ENCODE measurements at regions not wholly inside any gene's neighbourhood (a gene's known extent, or its start where the extent isn't known, plus 50 kb on each side); places are given as distances from the start of the nearest gene placed in this dataset.

DNA sequence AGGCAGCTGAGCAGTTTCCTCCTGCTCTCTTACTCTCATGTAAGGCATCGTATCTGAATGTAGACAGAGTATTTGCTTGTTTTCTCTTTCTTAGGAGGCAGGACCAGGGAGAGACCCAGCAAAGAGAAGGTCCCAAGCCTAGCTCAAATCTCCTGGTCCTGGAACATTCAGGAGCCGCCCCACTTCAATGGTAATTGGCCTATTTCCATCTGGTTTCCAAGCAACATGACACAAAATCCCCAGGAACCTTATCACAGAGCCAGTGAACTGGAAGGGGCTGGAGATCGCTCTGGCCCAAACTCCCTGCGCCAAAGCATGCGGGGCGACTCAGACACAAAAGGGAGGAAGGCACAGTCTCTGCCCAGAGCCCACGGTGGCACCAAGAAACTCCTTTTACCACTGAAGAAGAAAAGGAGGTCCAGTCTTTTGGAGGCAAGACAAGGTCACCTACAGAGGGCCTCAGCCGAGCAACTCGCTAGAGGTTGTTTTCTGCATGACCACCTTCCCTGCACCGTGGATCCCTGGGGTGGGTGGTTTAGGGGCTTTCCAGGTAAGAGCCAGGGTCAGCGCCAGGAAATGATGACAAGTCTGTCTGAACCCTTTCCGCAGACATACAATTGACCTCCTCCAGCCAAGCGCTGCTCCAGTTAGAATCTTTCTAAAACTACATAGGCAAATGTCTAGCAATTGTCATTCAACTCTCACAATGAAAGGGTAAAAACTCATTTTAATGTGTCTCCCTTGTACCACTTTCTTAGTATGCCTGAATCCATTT lies 394.7 kb downstream of the SOX9 start:
- ATAC-seq (no peak), DNase-seq (no peak)
- H3K36me3 Mint-ChIP-seq (ENCODE audit: low read depth): no peaks in the 10 kb centered on the region
- POLR2A ChIA-PET: no interaction called here
- H3K4me1 Mint-ChIP-seq (ENCODE audit: low read depth): no peaks in the 10 kb centered on the region
- CTCF ChIA-PET: no interaction called here
- no peak overlapping the region for H3K27ac Mint-ChIP-seq
- peaks cover 7% of the 10 kb centered on the region for H3K27me3 Mint-ChIP-seq (ENCODE audit: low read depth)
- H3K9me3 Mint-ChIP-seq (ENCODE audit: insufficient read depth): no peaks in the 10 kb centered on the region
- H3K4me3 Mint-ChIP-seq: no peak overlapping the region

DNA sequence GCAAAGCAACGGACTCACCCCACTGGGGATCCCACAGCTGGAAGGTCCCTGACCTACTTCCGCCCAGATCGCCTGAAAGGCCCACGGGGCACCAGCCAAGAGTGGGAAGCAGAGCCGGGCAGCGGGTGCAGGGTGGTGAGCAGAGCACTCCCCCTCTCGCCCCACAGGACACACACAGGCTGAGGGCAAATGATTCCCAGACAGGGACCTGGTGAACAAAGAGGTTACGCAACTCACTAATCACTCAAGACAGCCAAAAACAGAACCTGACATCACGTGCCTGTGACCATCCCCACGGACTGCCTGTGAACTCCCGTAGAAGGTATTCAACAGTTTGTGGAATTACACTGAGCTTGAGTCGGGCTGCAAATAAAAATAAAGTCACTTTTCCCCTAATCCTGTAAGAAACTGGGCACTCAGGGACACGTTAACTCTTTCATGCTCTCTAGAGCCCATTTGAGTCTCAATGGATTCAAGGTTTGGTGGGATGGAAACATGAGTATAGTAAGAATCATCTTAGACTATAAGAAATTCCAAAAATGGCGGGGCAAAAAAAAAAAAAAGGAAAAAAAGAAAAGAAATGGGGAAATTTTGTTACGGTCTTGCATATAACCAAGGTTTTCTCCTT lies 396.1 kb downstream of the SOX9 start:
- Mint-ChIP-seq H3K4me1 (ENCODE audit: low read depth) (no peaks in the 10 kb centered on the region), H3K27me3 (ENCODE audit: low read depth) (peaks cover 7% of the 10 kb centered on the region), H3K9me3 (ENCODE audit: insufficient read depth) (no peaks in the 10 kb centered on the region), H3K36me3 (ENCODE audit: low read depth) (no peaks in the 10 kb centered on the region), H3K4me3 (no peak overlapping the region), H3K27ac (no peak overlapping the region)
- CTCF ChIA-PET: no interaction called here
- no peak for DNase-seq
- no peak for ATAC-seq
- POLR2A ChIA-PET: no interaction called here

DNA sequence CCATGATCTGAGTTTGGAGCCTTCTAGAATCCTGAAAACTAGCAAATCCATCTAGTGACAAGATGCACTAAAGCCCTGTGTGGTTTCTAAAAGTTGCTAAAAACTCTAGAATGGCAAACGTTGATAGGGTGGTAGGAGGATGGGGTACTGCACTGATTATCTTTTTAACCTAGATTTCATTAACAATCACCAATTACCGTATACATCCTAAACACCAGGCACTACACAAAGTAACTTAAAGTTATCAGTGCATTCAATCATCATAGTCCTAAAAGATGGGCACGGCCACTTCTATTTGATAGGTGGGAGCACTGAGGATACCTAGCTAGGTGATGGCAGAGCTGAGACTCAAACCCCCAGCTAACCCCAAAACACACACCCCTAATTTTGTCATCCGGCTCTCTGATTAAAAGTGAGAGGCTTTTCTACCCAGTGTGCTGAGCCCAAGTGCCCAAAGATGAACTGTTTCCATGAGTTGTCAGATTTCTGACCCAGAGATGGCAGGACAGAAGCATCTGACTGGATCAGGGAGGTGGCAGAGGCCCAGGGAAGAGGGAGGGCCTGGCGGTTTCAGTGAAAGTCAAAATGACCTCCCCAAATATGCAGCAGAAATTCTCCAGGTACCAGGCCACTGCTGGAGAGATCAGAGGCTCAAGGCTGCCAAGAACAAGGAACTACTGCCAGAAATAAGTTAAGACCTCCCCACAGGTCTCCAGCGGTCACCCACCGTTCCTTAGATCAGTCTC lies 396.8 kb downstream of the SOX9 start:
- ATAC-seq (no peak), DNase-seq (no peak)
- no peaks in the 10 kb centered on the region for H3K9me3 Mint-ChIP-seq (ENCODE audit: insufficient read depth)
- peaks cover 7% of the 10 kb centered on the region for H3K27me3 Mint-ChIP-seq (ENCODE audit: low read depth)
- H3K4me3 Mint-ChIP-seq: no peak overlapping the region
- no peak overlapping the region for H3K27ac Mint-ChIP-seq
- ChIA-PET POLR2A (no interaction called here), CTCF (no interaction called here)
- H3K4me1 Mint-ChIP-seq (ENCODE audit: low read depth): no peaks in the 10 kb centered on the region
- H3K36me3 Mint-ChIP-seq (ENCODE audit: low read depth): no peaks in the 10 kb centered on the region

DNA sequence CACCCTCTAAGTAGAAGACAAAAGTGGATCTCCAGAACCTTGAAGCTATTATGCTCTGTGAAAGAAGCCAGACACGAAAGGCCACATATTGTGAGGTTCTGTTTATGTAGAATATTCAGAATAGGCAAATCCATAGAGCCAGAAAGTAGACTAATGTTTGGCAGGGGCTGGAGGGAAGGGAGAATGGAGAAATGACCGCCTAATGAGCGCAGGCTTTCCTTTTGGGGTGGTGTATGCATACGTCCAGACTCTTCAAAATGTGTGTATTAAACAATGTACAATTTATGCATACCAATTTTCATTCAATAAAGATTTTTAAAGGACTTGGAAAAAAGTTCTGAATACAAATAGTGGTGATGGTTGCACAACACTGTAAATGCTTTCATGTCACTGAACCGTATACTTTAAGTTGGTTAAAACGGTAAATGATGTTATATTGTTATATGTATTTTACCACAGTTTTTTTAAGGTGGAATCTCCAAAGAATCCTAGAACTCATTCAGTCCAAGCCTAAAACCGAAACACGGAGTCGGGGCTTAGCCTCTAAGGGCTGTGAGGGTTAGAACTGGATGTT lies 397.4 kb downstream of the SOX9 start:
- peaks cover 7% of the 10 kb centered on the region for H3K27me3 Mint-ChIP-seq (ENCODE audit: low read depth)
- no peak overlapping the region for H3K4me3 Mint-ChIP-seq
- H3K4me1 Mint-ChIP-seq (ENCODE audit: low read depth): no peaks in the 10 kb centered on the region
- H3K9me3 Mint-ChIP-seq (ENCODE audit: insufficient read depth): no peaks in the 10 kb centered on the region
- DNase-seq (no peak), ATAC-seq (no peak)
- no peak overlapping the region for H3K27ac Mint-ChIP-seq
- ChIA-PET CTCF (no interaction called here), POLR2A (no interaction called here)
- H3K36me3 Mint-ChIP-seq (ENCODE audit: low read depth): no peaks in the 10 kb centered on the region

DNA sequence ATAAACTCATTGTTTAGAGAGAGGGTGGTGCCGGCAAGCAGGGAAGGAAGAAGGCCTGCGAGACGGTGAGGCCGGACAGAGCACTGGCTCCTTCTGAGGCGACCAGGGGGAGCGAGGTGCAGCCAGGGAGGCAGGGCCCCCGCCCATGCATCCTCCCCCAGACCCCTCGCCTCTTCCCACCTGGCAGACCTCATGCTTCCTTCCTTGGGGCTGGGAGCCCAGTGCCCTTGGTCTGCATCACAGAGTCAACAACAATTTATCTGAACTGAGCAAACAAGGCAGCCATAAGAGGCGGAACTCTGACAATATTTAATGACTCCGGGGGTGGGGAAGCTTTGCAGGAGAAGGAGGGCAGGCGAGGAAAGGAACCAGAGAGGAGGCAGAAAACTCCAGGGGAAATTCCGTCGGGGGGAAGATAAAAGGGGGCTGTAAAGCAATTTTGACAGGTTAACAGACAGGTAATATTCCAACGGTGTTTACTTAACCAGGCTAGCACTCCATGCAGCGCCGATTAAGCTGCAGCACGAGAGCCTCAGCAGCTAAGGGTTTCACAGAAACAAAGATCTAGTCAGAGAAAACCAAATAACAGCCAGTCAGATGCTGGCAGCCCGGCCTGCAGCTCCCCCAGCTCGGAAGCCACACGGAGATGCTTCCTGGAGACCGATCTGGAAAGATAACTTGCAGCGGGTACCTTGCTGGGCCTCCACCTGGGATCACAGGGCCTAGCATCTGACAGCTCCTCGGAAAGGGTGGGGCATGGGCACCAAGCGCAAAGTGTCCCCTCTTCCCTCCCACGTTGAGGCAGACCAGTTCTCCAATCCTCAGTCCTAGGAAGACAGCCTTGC lies 398.2 kb downstream of the SOX9 start:
- Mint-ChIP-seq H3K9me3 (ENCODE audit: insufficient read depth) (no peaks in the 10 kb centered on the region), H3K27me3 (ENCODE audit: low read depth) (peaks cover 7% of the 10 kb centered on the region), H3K36me3 (ENCODE audit: low read depth) (no peaks in the 10 kb centered on the region), H3K4me1 (ENCODE audit: low read depth) (no peaks in the 10 kb centered on the region), H3K4me3 (no peak overlapping the region), H3K27ac (no peak overlapping the region)
- DNase-seq: no peak
- no peak for ATAC-seq
- CTCF ChIA-PET: no interaction called here
- POLR2A ChIA-PET: no interaction called here

DNA sequence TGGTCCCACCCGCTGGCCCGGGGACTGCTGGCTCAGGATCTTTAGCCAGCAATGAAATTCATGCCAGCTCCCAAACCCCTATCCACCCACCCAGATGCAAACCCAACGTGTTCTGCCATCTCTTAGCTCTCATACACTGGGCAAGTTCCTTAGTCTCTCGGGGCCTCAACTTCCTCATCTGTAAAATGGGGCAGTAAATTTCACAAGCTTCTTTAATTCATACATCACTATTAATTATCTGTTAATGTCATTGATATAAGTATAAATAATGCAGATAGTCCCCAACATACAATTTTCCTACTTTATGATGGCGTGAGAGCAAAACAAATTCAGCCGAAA lies 398.7 kb downstream of the SOX9 start:
- DNase-seq: no peak
- Mint-ChIP-seq H3K4me1 (ENCODE audit: low read depth) (no peaks in the 10 kb centered on the region), H3K4me3 (no peak overlapping the region), H3K36me3 (ENCODE audit: low read depth) (no peaks in the 10 kb centered on the region), H3K27me3 (ENCODE audit: low read depth) (peaks cover 7% of the 10 kb centered on the region), H3K9me3 (ENCODE audit: insufficient read depth) (no peaks in the 10 kb centered on the region), H3K27ac (no peak overlapping the region)
- CTCF ChIA-PET: no interaction called here
- no peak for ATAC-seq
- POLR2A ChIA-PET: no interaction called here

DNA sequence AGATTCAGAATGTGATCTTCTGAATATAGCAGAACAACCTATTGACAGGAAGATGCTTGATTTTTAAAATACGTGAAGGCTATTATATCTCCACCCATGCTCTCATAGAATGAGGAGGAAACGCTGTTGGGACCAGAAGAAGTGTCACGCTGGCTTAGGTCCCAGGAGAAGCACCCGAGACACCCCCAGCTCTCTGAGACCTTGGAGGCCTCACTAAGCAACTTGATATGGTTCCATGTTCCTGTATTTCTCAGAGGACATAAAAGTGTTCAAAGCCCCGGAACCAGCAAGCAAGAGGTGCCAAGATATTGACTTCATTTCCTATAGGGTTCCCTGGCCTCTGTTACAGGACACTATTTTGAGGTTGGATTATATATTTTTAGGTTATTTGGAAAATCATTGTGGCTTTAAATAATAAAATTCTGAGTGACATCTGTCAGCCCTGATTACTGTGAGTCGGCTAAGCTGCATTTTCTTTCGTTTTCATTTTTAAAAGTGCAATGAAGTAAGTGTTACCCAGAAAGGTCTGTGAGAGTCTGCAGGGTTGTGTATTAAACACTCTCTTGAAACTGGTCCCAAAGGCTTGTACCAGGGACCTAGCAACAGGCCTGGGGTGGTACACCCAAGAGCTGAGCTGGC lies 400.0 kb downstream of the SOX9 start:
- POLR2A ChIA-PET: no interaction called here
- CTCF ChIA-PET: no interaction called here
- ATAC-seq (no peak), DNase-seq (no peak)
- no peaks in the 10 kb centered on the region for H3K9me3 Mint-ChIP-seq (ENCODE audit: insufficient read depth)
- H3K36me3 Mint-ChIP-seq (ENCODE audit: low read depth): no peaks in the 10 kb centered on the region
- no peaks in the 10 kb centered on the region for H3K4me1 Mint-ChIP-seq (ENCODE audit: low read depth)
- H3K27me3 Mint-ChIP-seq (ENCODE audit: low read depth): peaks cover 7% of the 10 kb centered on the region
- no peak overlapping the region for H3K4me3 Mint-ChIP-seq
- no peak overlapping the region for H3K27ac Mint-ChIP-seq

DNA sequence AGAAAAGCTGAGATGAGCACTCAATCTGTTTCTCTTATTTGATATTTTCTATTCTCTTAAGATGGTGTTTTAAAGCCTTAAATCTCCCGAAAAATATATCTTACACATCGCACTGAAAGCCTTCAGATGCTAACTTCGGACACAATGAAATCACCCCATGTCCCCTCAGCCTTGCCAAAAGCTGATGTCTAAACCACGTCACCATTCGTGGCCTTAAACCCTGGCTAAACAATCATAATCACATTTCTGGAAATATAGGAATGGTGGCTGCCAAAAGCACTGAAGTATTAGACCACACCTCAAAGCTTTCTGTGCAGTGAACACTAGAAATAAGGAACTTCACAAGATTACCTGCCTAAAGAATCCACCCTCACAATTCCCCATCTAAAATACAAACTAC lies 402.7 kb downstream of the SOX9 start:
- no peaks in the 10 kb centered on the region for H3K9me3 Mint-ChIP-seq (ENCODE audit: insufficient read depth)
- no peaks in the 10 kb centered on the region for H3K4me1 Mint-ChIP-seq (ENCODE audit: low read depth)
- no peak overlapping the region for H3K4me3 Mint-ChIP-seq
- CTCF ChIA-PET: no interaction called here
- DNase-seq: no peak
- H3K36me3 Mint-ChIP-seq (ENCODE audit: low read depth): no peaks in the 10 kb centered on the region
- peaks cover 5% of the 10 kb centered on the region for H3K27me3 Mint-ChIP-seq (ENCODE audit: low read depth)
- POLR2A ChIA-PET: no interaction called here
- no peak for ATAC-seq
- no peak overlapping the region for H3K27ac Mint-ChIP-seq

DNA sequence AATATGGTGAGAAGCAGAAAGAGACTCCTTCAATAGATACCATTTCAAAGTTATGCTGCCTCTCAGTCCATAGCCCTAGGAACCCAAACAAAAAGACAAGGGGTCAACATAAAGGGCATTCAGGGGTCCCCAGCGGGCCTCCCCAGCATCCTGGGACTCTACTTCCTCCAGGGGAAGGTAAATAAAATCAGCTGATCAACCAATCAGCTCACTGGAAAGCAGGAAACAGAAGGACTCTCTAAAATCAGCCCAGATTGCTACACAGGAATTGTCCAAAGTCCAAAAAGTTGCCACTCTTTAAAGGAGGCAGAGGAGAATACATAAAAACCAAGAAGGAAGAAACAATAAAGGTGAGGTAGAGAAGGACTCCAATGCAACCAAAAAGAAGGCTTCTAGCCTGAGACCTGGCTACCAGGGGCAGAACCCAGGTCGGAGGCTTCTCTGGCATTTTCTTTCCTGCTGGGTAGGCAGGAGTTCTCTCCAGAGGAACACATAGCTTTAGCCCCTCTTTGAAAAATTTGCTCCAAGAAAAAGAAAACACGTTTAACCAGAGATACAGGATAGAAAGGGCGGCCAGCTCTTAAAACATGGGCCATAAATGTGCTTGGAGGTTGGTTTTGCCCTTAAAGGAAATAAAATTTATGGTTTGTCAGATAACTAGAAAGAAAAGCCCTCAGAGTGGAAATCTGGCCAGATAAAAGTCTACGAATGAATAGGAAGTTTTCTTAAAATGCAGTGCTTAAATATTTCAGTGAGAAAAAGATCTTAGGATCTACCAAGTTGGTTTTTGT lies 404.6 kb downstream of the SOX9 start:
- ATAC-seq: no peak
- Mint-ChIP-seq H3K36me3 (ENCODE audit: low read depth) (no peaks in the 10 kb centered on the region), H3K27ac (no peak overlapping the region), H3K4me3 (no peak overlapping the region), H3K27me3 (ENCODE audit: low read depth) (no peaks in the 10 kb centered on the region), H3K4me1 (ENCODE audit: low read depth) (no peaks in the 10 kb centered on the region), H3K9me3 (ENCODE audit: insufficient read depth) (no peaks in the 10 kb centered on the region)
- POLR2A ChIA-PET: no interaction called here
- CTCF ChIA-PET: no interaction called here
- DNase-seq: no peak

DNA sequence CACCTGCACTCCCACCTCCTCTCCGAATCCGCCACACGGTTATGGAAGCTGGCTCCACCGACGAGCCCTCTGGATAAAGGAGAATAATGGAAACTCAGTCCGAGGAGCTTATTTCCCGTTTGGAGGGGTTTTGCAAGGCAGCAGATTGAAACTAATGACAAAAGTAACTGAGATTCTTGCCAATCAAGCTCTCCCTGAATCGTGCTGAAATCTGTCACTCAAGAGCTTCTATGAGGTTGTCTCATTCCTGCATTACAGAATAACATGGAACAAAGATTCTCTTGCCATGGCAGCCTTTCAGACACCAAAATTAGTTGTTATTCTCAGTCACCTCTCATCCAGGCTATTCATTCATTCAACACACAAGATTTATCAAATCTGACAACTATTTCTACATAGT lies 405.9 kb downstream of the SOX9 start:
- ChIA-PET CTCF (no interaction called here), POLR2A (no interaction called here)
- H3K27me3 Mint-ChIP-seq (ENCODE audit: low read depth): no peaks in the 10 kb centered on the region
- H3K4me1 Mint-ChIP-seq (ENCODE audit: low read depth): no peaks in the 10 kb centered on the region
- H3K36me3 Mint-ChIP-seq (ENCODE audit: low read depth): no peaks in the 10 kb centered on the region
- DNase-seq (no peak), ATAC-seq (no peak)
- no peak overlapping the region for H3K4me3 Mint-ChIP-seq
- H3K27ac Mint-ChIP-seq: no peak overlapping the region
- no peaks in the 10 kb centered on the region for H3K9me3 Mint-ChIP-seq (ENCODE audit: insufficient read depth)

DNA sequence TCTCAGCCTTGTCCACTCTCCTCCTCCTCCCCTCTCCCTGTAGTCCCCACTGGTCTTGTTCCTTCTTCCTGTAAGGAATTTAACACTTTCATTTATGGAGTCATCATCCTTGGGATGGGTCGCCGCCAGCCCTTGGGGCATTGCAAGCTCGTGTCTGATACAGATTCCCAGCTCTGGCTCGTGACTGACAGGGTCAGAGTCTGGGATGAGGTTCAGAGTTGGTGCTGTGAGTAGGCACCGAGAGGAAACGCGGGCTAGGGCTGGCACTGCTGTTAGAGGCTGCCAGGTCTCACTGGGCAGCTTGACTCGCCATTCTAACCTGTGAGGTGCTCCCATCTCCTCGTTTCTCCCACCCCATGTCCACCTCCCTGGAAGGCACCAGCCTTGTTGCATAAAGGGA lies 407.0 kb downstream of the SOX9 start:
- H3K4me3 Mint-ChIP-seq: no peak overlapping the region
- H3K36me3 Mint-ChIP-seq (ENCODE audit: low read depth): no peaks in the 10 kb centered on the region
- DNase-seq (no peak), ATAC-seq (no peak)
- no peaks in the 10 kb centered on the region for H3K27me3 Mint-ChIP-seq (ENCODE audit: low read depth)
- no peak overlapping the region for H3K27ac Mint-ChIP-seq
- ChIA-PET POLR2A (no interaction called here), CTCF (no interaction called here)
- H3K4me1 Mint-ChIP-seq (ENCODE audit: low read depth): no peaks in the 10 kb centered on the region
- no peaks in the 10 kb centered on the region for H3K9me3 Mint-ChIP-seq (ENCODE audit: insufficient read depth)
